ENCODE measurements at regions not wholly inside any gene's neighbourhood (a gene's known extent, or its start where the extent isn't known, plus 50 kb on each side); places are given as distances from the start of the nearest gene placed in this dataset.

GRCh38 chr18:66958309-66958708 is 354.4 kb upstream of the CDH19 start:
- Histone ChIP-seq H3K9me2 (replicated peaks; ENCODE audit: insufficient read depth, low read length) (no peaks in the 10 kb centered on the region), H3K27me3 (ENCODE audit: low read length) (no peaks in the 10 kb centered on the region), H2AFZ (ENCODE audit: low read depth, low read length, severe bottlenecking) (no peak overlapping the region), H3K4me2 (ENCODE audit: low read depth, low read length, poor library complexity, severe bottlenecking) (no peak overlapping the region), H3K79me2 (ENCODE audit: insufficient read depth, low read length) (no peaks in the 10 kb centered on the region), H3K27ac (ENCODE audit: low read depth, low read length) (no peak overlapping the region), H3K4me3 (ENCODE audit: insufficient read depth, low read length, poor library complexity, severe bottlenecking) (no peak overlapping the region), H3F3A (ENCODE audit: insufficient read depth) (no peaks in the 10 kb centered on the region), H3K9me3 (ENCODE audit: insufficient read depth, low read length) (no peaks in the 10 kb centered on the region), H3K9ac (ENCODE audit: low read length) (no peak overlapping the region), H3K36me3 (ENCODE audit: low read length) (no peaks in the 10 kb centered on the region), H4K20me1 (ENCODE audit: low read depth, low read length) (no peaks in the 10 kb centered on the region)
- TF ChIP-seq CTCF (IDR thresholded peaks at IDR 0.05; ENCODE audit: insufficient read depth, low read length, poor library complexity, severe bottlenecking) (no peak), EZH2phosphoT487 (conservative IDR thresholded peaks at IDR 0.05; ENCODE audit: low read length) (no peak)

GRCh38 chr18:66951750-66952149 is 347.9 kb upstream of the CDH19 start:
- Histone ChIP-seq H3K79me2 (ENCODE audit: insufficient read depth, low read length) (no peaks in the 10 kb centered on the region), H3F3A (ENCODE audit: insufficient read depth) (no peaks in the 10 kb centered on the region), H3K9me3 (ENCODE audit: insufficient read depth, low read length) (no peaks in the 10 kb centered on the region), H4K20me1 (ENCODE audit: low read depth, low read length) (no peaks in the 10 kb centered on the region), H3K9ac (ENCODE audit: low read length) (no peak overlapping the region), H3K4me3 (ENCODE audit: insufficient read depth, low read length, poor library complexity, severe bottlenecking) (no peak overlapping the region), H3K4me2 (ENCODE audit: low read depth, low read length, poor library complexity, severe bottlenecking) (no peak overlapping the region), H2AFZ (ENCODE audit: low read depth, low read length, severe bottlenecking) (no peak overlapping the region), H3K27me3 (ENCODE audit: low read length) (no peaks in the 10 kb centered on the region), H3K36me3 (ENCODE audit: low read length) (no peaks in the 10 kb centered on the region), H3K9me2 (replicated peaks; ENCODE audit: insufficient read depth, low read length) (no peaks in the 10 kb centered on the region), H3K27ac (ENCODE audit: low read depth, low read length) (no peak overlapping the region)
- no peak for TF ChIP-seq EZH2phosphoT487 (conservative IDR thresholded peaks at IDR 0.05; ENCODE audit: low read length)
- TF ChIP-seq CTCF (IDR thresholded peaks at IDR 0.05; ENCODE audit: insufficient read depth, low read length, poor library complexity, severe bottlenecking): no peak

- no peaks in the 10 kb centered on the region for H3K36me3 ChIP-seq (ENCODE audit: low read length)
- H2AFZ ChIP-seq (ENCODE audit: low read depth, low read length, severe bottlenecking): no peak overlapping the region
- no peak overlapping the region for H3K4me2 ChIP-seq (ENCODE audit: low read depth, low read length, poor library complexity, severe bottlenecking)
- no peak overlapping the region for H3K27ac ChIP-seq (ENCODE audit: low read depth, low read length)
- no peaks in the 10 kb centered on the region for H3K27me3 ChIP-seq (ENCODE audit: low read length)
- H3K79me2 ChIP-seq (ENCODE audit: insufficient read depth, low read length): no peaks in the 10 kb centered on the region
- no peak overlapping the region for H3K4me3 ChIP-seq (ENCODE audit: insufficient read depth, low read length, poor library complexity, severe bottlenecking)
- no peak overlapping the region for H3K9ac ChIP-seq (ENCODE audit: low read length)
- no peaks in the 10 kb centered on the region for H4K20me1 ChIP-seq (ENCODE audit: low read depth, low read length)
- H3F3A ChIP-seq (ENCODE audit: insufficient read depth): no peaks in the 10 kb centered on the region
- TF ChIP-seq CTCF (IDR thresholded peaks at IDR 0.05; ENCODE audit: insufficient read depth, low read length, poor library complexity, severe bottlenecking) (no peak), EZH2phosphoT487 (conservative IDR thresholded peaks at IDR 0.05; ENCODE audit: low read length) (no peak)
- H3K9me3 ChIP-seq (ENCODE audit: insufficient read depth, low read length): no peaks in the 10 kb centered on the region
- H3K9me2 ChIP-seq (replicated peaks; ENCODE audit: insufficient read depth, low read length): no peaks in the 10 kb centered on the region
Measured at GRCh38 chr18:66949419-66949818, 345.5 kb upstream of the CDH19 start.

- H3F3A ChIP-seq (ENCODE audit: insufficient read depth): no peaks in the 10 kb centered on the region
- TF ChIP-seq EZH2phosphoT487 (conservative IDR thresholded peaks at IDR 0.05; ENCODE audit: low read length) (no peak), CTCF (IDR thresholded peaks at IDR 0.05; ENCODE audit: insufficient read depth, low read length, poor library complexity, severe bottlenecking) (no peak)
- H3K9me2 ChIP-seq (replicated peaks; ENCODE audit: insufficient read depth, low read length): no peaks in the 10 kb centered on the region
Measured at GRCh38 chr18:66937546-66937945, 333.7 kb upstream of the CDH19 start.

More at GRCh38 chr18:66937546-66937945, 333.7 kb upstream of the CDH19 start:
- Histone ChIP-seq H3K4me2 (ENCODE audit: low read depth, low read length, poor library complexity, severe bottlenecking) (no peak overlapping the region), H3K4me3 (ENCODE audit: insufficient read depth, low read length, poor library complexity, severe bottlenecking) (no peak overlapping the region), H3K36me3 (ENCODE audit: low read length) (no peaks in the 10 kb centered on the region), H2AFZ (ENCODE audit: low read depth, low read length, severe bottlenecking) (no peak overlapping the region), H3K27ac (ENCODE audit: low read depth, low read length) (no peak overlapping the region), H3K9ac (ENCODE audit: low read length) (no peak overlapping the region), H4K20me1 (ENCODE audit: low read depth, low read length) (no peaks in the 10 kb centered on the region), H3K27me3 (ENCODE audit: low read length) (no peaks in the 10 kb centered on the region), H3K9me3 (ENCODE audit: insufficient read depth, low read length) (no peaks in the 10 kb centered on the region), H3K79me2 (ENCODE audit: insufficient read depth, low read length) (no peaks in the 10 kb centered on the region)

Measured in SU-DHL-6 (cell line).